H9 (cell line): ENCODE measurements at regions not wholly inside any gene's neighbourhood (a gene's known extent, or its start where the extent isn't known, plus 50 kb on each side); places are given as distances from the start of the nearest gene placed in this dataset.

Experiments
- DNase-seq: peaks from one replicate; pipeline ENCODE4 v3.0.0-alpha.2; 2017
- H2AFZ ChIP-seq: one replicate; pipeline ENCODE4 v1.6.1; 2013; ENCODE audit warnings: mild to moderate bottlenecking, low read length, control low read depth, moderate library complexity
- H2AK5ac ChIP-seq: 2 replicates; pipeline ENCODE4 v1.6.1; 2013; ENCODE audit warnings: low read length, control low read depth, mixed read lengths; ENCODE audit not compliant: insufficient read length
- H2BK120ac ChIP-seq: one replicate; pipeline ENCODE4 v1.6.1; 2013; ENCODE audit warnings: low read depth, mild to moderate bottlenecking, low read length, control low read depth, inconsistent platforms; ENCODE audit not compliant: poor library complexity, severe bottlenecking
- H2BK12ac ChIP-seq: 2 replicates; pipeline ENCODE4 v1.6.1; 2013; ENCODE audit warnings: low read length, control low read depth, mixed read lengths, low read depth; ENCODE audit not compliant: insufficient read length
- H2BK15ac ChIP-seq: 2 replicates; pipeline ENCODE4 v1.6.1; 2013; ENCODE audit warnings: low read depth, low read length, control low read depth
- H2BK20ac ChIP-seq: one replicate; pipeline ENCODE4 v1.6.1; 2013; ENCODE audit warnings: low read depth, mild to moderate bottlenecking, low read length, control low read depth, inconsistent platforms; ENCODE audit not compliant: poor library complexity, severe bottlenecking
- H2BK5ac ChIP-seq: 2 replicates; pipeline ENCODE4 v1.6.1; 2013; ENCODE audit warnings: low read length, control low read depth, mixed read lengths; ENCODE audit not compliant: insufficient read length
- H3K14ac ChIP-seq: 2 replicates; pipeline ENCODE4 v1.6.1; 2013; ENCODE audit warnings: low read length, control low read depth; ENCODE audit not compliant: insufficient read depth
- H3K18ac ChIP-seq: 2 replicates; pipeline ENCODE4 v1.6.1; 2013; ENCODE audit warnings: low read depth, mild to moderate bottlenecking, mixed read lengths, low read length, control low read depth; ENCODE audit not compliant: insufficient read length
- H3K23ac ChIP-seq: 2 replicates; pipeline ENCODE4 v1.6.1; 2013; ENCODE audit warnings: low read length, control low read depth, mixed read lengths, low read depth; ENCODE audit not compliant: insufficient read length
- H3K23me2 ChIP-seq: 2 replicates; pipeline ENCODE4 v1.6.1; 2013; ENCODE audit warnings: low read depth, mild to moderate bottlenecking, mixed read lengths, low read length, control low read depth; ENCODE audit not compliant: insufficient read length, poor library complexity, severe bottlenecking
- H3K27ac ChIP-seq: 2 replicates; pipeline ENCODE4 v1.5.1; 2013; ENCODE audit warnings: low read length, control low read depth, mixed read lengths, low read depth; ENCODE audit not compliant: insufficient read length
- H3K27me3 ChIP-seq: 2 replicates; pipeline ENCODE4 v1.6.1; 2013; ENCODE audit warnings: low read length, control low read depth, inconsistent platforms; ENCODE audit not compliant: insufficient read depth
- H3K4ac ChIP-seq: 2 replicates; pipeline ENCODE4 v1.6.1; 2013; ENCODE audit warnings: low read depth, mild to moderate bottlenecking, control low read depth, inconsistent platforms, low read length, moderate library complexity
- H3K4me1 ChIP-seq: 2 replicates; pipeline ENCODE4 v1.6.1; 2013; ENCODE audit warnings: low read length, control low read depth, inconsistent platforms; ENCODE audit not compliant: insufficient read depth
- H3K4me2 ChIP-seq: 2 replicates; pipeline ENCODE4 v1.6.1; 2013; ENCODE audit warnings: low read length, control low read depth, mixed read lengths; ENCODE audit not compliant: insufficient read length, insufficient read depth
- H3K56ac ChIP-seq: 2 replicates; pipeline ENCODE4 v1.6.1; 2013; ENCODE audit warnings: low read depth, mild to moderate bottlenecking, mixed read lengths, low read length, control low read depth; ENCODE audit not compliant: insufficient read length
- H3K79me1 ChIP-seq: 2 replicates; pipeline ENCODE4 v1.6.1; 2013; ENCODE audit warnings: low read depth, mild to moderate bottlenecking, moderate library complexity, low read length, control low read depth, inconsistent platforms; ENCODE audit not compliant: insufficient read depth, poor library complexity, severe bottlenecking
- H3K79me2 ChIP-seq: 2 replicates; pipeline ENCODE4 v1.6.1; 2013; ENCODE audit warnings: low read length, control low read depth, inconsistent platforms; ENCODE audit not compliant: insufficient read depth
- H3K9ac ChIP-seq: 2 replicates; pipeline ENCODE4 v1.6.1; 2013; ENCODE audit warnings: low read length, control low read depth, mixed read lengths; ENCODE audit not compliant: insufficient read length; ENCODE audit errors: extremely low read depth
- H3K9me3 ChIP-seq: one replicate; pipeline ENCODE4 v1.6.1; 2013; ENCODE audit warnings: low read depth, low read length, inconsistent platforms; ENCODE audit not compliant: control insufficient read depth
- H3T11ph ChIP-seq: one replicate; pipeline ENCODE4 v1.6.1; 2013; ENCODE audit warnings: mild to moderate bottlenecking, low read length, control low read depth, inconsistent platforms
- H4K20me1 ChIP-seq: one replicate; pipeline ENCODE4 v1.6.1; 2013; ENCODE audit not compliant: control insufficient read depth, insufficient read length, insufficient read depth
- H4K5ac ChIP-seq: 2 replicates; pipeline ENCODE4 v1.6.1; 2013; ENCODE audit warnings: low read depth, mild to moderate bottlenecking, mixed read lengths, low read length, control low read depth; ENCODE audit not compliant: insufficient read length
- H4K8ac ChIP-seq: replicated peaks from 2 replicates; pipeline ENCODE4 v1.6.1; 2013; ENCODE audit warnings: low read length, control low read depth, mixed read lengths, low read depth; ENCODE audit not compliant: insufficient read length
- H4K91ac ChIP-seq: 2 replicates; pipeline ENCODE4 v1.6.1; 2013; ENCODE audit warnings: low read depth, mild to moderate bottlenecking, moderate library complexity, mixed read lengths, low read length, control low read depth; ENCODE audit not compliant: insufficient read length
- H3K27ac Mint-ChIP-seq, 3 experiments: 2 replicates in 2 of 3; 3 replicates in 1 of 3; pipeline ENCODE4 v1.8.0; 2020 to 2021; ENCODE audit warnings: mixed read lengths in 3 of 3, mild to moderate bottlenecking in 1 of 3, moderate library complexity in 1 of 3
- H3K27me3 Mint-ChIP-seq: 2 replicates; pipeline ENCODE4 v1.8.0; 2021; ENCODE audit warnings: low read depth, mild to moderate bottlenecking, moderate library complexity, mixed read lengths
- H3K36me3 Mint-ChIP-seq, 3 experiments: 2 replicates in 2 of 3; 3 replicates in 1 of 3; pipeline ENCODE4 v1.8.0; 2020 to 2021; ENCODE audit warnings: low read depth in 3 of 3, mixed read lengths in 3 of 3; ENCODE audit not compliant: insufficient read depth in 1 of 3
- H3K4me1 Mint-ChIP-seq, 2 experiments: 2 replicates each; pipeline ENCODE4 v1.8.0; 2020; ENCODE audit warnings: mixed read lengths in 2 of 2
- H3K4me3 Mint-ChIP-seq, 2 experiments: 2 replicates in 1 of 2; 3 replicates in 1 of 2; pipeline ENCODE4 v1.8.0; 2020 to 2021; ENCODE audit warnings: mild to moderate bottlenecking in 2 of 2, mixed read lengths in 2 of 2, moderate library complexity in 1 of 2
- H3K9me3 Mint-ChIP-seq, 2 experiments: 2 replicates in 1 of 2; 3 replicates in 1 of 2; pipeline ENCODE4 v1.8.0; 2020; ENCODE audit warnings: mild to moderate bottlenecking in 2 of 2, mixed read lengths in 2 of 2, moderate library complexity in 1 of 2
- CTCF ChIP-seq: fragments of 200-600 bp; sonication (generic); conservative IDR thresholded peaks from 3 replicates; pipeline ENCODE4 v1.8.0; 2021; ENCODE audit warnings: antibody characterized with exemption, mild to moderate bottlenecking
- WGBS: extraction: QIAGEN DNeasy Blood & Tissue Kit; methylation state at CpG from one replicate; pipeline ENCODE4 v1.1.7; 2013; ENCODE audit warnings: missing lambda C conversion rate, low lambda C conversion rate, mixed read lengths; ENCODE audit not compliant: insufficient read length; ENCODE audit errors: extremely low coverage; 5-methylcytosine and 5-hydroxymethylcytosine counted together

GRCh38 chr12:89075880-89076540, 276.3 kb downstream of the DUSP6 start:
- Histone ChIP-seq H3K9ac (no peak overlapping the region), H2BK120ac (no peak overlapping the region), H4K8ac (no peak overlapping the region), H3T11ph (no peak overlapping the region), H2BK12ac (no peak overlapping the region), H3K18ac (no peak overlapping the region), H2BK15ac (no peak overlapping the region), H4K5ac (no peak overlapping the region), H3K23me2 (no peaks in the 10 kb centered on the region), H4K91ac (no peak overlapping the region), H3K9me3 (no peaks in the 10 kb centered on the region), H3K79me2 (no peaks in the 10 kb centered on the region), H3K79me1 (no peaks in the 10 kb centered on the region), H3K4me1 (peaks cover 9% of the 10 kb centered on the region; the same call in 1 of the 2 replicates), H2AK5ac (no peak overlapping the region), H4K20me1 (no peaks in the 10 kb centered on the region), H3K23ac (no peak overlapping the region), H3K27me3 (no peaks in the 10 kb centered on the region), H3K56ac (no peak overlapping the region), H3K4ac (no peak overlapping the region), H3K4me2 (no peak overlapping the region), H3K14ac (no peak overlapping the region), H2BK20ac (no peak overlapping the region), H2AFZ (no peak overlapping the region), H2BK5ac (no peak overlapping the region), H3K27ac (no peak overlapping the region)
- H3K4me1 Mint-ChIP-seq = peaks cover 34 to 38% of the 10 kb centered on the region in 2 experiments
- no peak overlapping the region; a peak in 1 of 7 replicates for H3K27ac Mint-ChIP-seq
- no peak overlapping the region for H3K4me3 Mint-ChIP-seq
- H3K9me3 Mint-ChIP-seq = no peaks in the 10 kb centered on the region
- H3K27me3 Mint-ChIP-seq = no peaks in the 10 kb centered on the region
- no peak for TF ChIP-seq CTCF
- DNase-seq = no peak
- no peaks in the 10 kb centered on the region for H3K36me3 Mint-ChIP-seq
- no CpG with 5 or more reads among the region's 2 CpGs for WGBS
